OCI-LY3 (cell line): ENCODE measurements at regions not wholly inside any gene's neighbourhood (a gene's known extent, or its start where the extent isn't known, plus 50 kb on each side); places are given as distances from the start of the nearest gene placed in this dataset.

Experiments used
- CTCF ChIP-seq: fragments of 200-600, 300-600 bp; sonication (generic); IDR thresholded peaks from 2 replicates; pipeline ENCODE4 v1.5.1; 2014; ENCODE audit warnings: antibody characterized with exemption, low read length, low read depth
- EZH2phosphoT487 ChIP-seq: fragments of 200-600 bp; shearing (Covaris generic); IDR thresholded peaks from 2 replicates; pipeline ENCODE4 v1.6.1; 2018; ENCODE audit warnings: antibody characterized with exemption, mixed run types, low read depth

- TF ChIP-seq CTCF (no peak), EZH2phosphoT487 (no peak)
These were observed 194.5 kb upstream of the C14orf180 start for GRCh38 chr14:104385111-104385510.
